Esophagus mucosa (tissue), 1 donor: ENCODE measurements at regions not wholly inside any gene's neighbourhood (a gene's known extent, or its start where the extent isn't known, plus 50 kb on each side); places are given as distances from the start of the nearest gene placed in this dataset.
A peak's percentile ranks its signal among the peaks of the same experiment; 100 is the strongest.

Experiments
- ATAC-seq: fragments of 200-7000 bp; cut with Tn5 transposase; one replicate; pipeline ENCODE4 v1.9.1; 2020
- donor health status: DM: yes; HTN: yes; CAD: no.

- peak; percentile 91 for ATAC-seq
These were observed 88.3 kb upstream of the ARHGAP29 start for GRCh38 chr1:94325377-94326302.

- ATAC-seq: no peak
These were observed 86.8 kb upstream of the ARHGAP29 start for GRCh38 chr1:94324178-94324544.

GRCh38 chr1:94323311-94324177 lies 86.2 kb upstream of the ARHGAP29 start:
- no peak for ATAC-seq

GRCh38 chr1:94322696-94323095 lies 85.3 kb upstream of the ARHGAP29 start:
- no peak for ATAC-seq

GRCh38 chr1:94321662-94322061 lies 84.3 kb upstream of the ARHGAP29 start:
- no peak for ATAC-seq

- ATAC-seq: no peak
These were observed 82.1 kb upstream of the ARHGAP29 start for GRCh38 chr1:94319319-94320102.

GRCh38 chr1:94318505-94319030 lies 81.2 kb upstream of the ARHGAP29 start:
- no peak for ATAC-seq

GRCh38 chr1:94317790-94318188 lies 80.4 kb upstream of the ARHGAP29 start:
- ATAC-seq: no peak

GRCh38 chr1:94316836-94317789 lies 79.7 kb upstream of the ARHGAP29 start:
- no peak for ATAC-seq

GRCh38 chr1:94316183-94316582 lies 78.8 kb upstream of the ARHGAP29 start:
- ATAC-seq: no peak

- ATAC-seq: no peak
These were observed 78.2 kb upstream of the ARHGAP29 start for GRCh38 chr1:94315552-94316116.

- ATAC-seq: no peak
These were observed 77.0 kb upstream of the ARHGAP29 start for GRCh38 chr1:94314222-94314858.

GRCh38 chr1:94310570-94311270 lies 73.3 kb upstream of the ARHGAP29 start:
- no peak for ATAC-seq

- ATAC-seq: no peak
These were observed 72.6 kb upstream of the ARHGAP29 start for GRCh38 chr1:94309829-94310569.

- no peak for ATAC-seq
These were observed 71.8 kb upstream of the ARHGAP29 start for GRCh38 chr1:94309216-94309615.

- no peak for ATAC-seq
These were observed 69.1 kb upstream of the ARHGAP29 start for GRCh38 chr1:94306521-94306920.

GRCh38 chr1:94305704-94306103 lies 68.3 kb upstream of the ARHGAP29 start:
- no peak for ATAC-seq

GRCh38 chr1:94304553-94304952 lies 67.2 kb upstream of the ARHGAP29 start:
- ATAC-seq: no peak

GRCh38 chr1:94303005-94303404 lies 65.6 kb upstream of the ARHGAP29 start:
- no peak for ATAC-seq
